ENCODE measurements at regions not wholly inside any gene's neighbourhood (a gene's known extent, or its start where the extent isn't known, plus 50 kb on each side); places are given as distances from the start of the nearest gene placed in this dataset.

- Histone ChIP-seq H3K4me2 (no peak overlapping the region), H3K27ac (no peak overlapping the region), H3K4me1 (no peaks in the 10 kb centered on the region), H3K9me3 (no peaks in the 10 kb centered on the region), H3K4me3 (no peak overlapping the region)
- CTCF ChIA-PET: no interaction called here
- POLR2A ChIA-PET: no interaction called here
- no peak for TF ChIP-seq RNF2 (IDR thresholded peaks at IDR 0.05; ENCODE audit: borderline replicate concordance, low read depth)
- TF ChIP-seq SMC3 (IDR thresholded peaks at IDR 0.05): no peak
- no peak for TF ChIP-seq FOXS1 (CRISPR knock-in tag; IDR thresholded peaks at IDR 0.05)
- TF ChIP-seq, protein P1, sequence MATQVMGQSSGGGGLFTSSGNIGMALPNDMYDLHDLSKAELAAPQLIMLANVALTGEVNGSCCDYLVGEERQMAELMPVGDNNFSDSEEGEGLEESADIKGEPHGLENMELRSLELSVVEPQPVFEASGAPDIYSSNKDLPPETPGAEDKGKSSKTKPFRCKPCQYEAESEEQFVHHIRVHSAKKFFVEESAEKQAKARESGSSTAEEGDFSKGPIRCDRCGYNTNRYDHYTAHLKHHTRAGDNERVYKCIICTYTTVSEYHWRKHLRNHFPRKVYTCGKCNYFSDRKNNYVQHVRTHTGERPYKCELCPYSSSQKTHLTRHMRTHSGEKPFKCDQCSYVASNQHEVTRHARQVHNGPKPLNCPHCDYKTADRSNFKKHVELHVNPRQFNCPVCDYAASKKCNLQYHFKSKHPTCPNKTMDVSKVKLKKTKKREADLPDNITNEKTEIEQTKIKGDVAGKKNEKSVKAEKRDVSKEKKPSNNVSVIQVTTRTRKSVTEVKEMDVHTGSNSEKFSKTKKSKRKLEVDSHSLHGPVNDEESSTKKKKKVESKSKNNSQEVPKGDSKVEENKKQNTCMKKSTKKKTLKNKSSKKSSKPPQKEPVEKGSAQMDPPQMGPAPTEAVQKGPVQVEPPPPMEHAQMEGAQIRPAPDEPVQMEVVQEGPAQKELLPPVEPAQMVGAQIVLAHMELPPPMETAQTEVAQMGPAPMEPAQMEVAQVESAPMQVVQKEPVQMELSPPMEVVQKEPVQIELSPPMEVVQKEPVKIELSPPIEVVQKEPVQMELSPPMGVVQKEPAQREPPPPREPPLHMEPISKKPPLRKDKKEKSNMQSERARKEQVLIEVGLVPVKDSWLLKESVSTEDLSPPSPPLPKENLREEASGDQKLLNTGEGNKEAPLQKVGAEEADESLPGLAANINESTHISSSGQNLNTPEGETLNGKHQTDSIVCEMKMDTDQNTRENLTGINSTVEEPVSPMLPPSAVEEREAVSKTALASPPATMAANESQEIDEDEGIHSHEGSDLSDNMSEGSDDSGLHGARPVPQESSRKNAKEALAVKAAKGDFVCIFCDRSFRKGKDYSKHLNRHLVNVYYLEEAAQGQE (IDR thresholded peaks at IDR 0.05): no peak
- no peak for TF ChIP-seq POLR2A (IDR thresholded peaks at IDR 0.05; ENCODE audit: low read length)
- no peak for TF ChIP-seq ZC3H11A (IDR thresholded peaks at IDR 0.05)
- TF ChIP-seq HDAC2 (IDR thresholded peaks at IDR 0.05): no peak
- TF ChIP-seq, protein P2, sequence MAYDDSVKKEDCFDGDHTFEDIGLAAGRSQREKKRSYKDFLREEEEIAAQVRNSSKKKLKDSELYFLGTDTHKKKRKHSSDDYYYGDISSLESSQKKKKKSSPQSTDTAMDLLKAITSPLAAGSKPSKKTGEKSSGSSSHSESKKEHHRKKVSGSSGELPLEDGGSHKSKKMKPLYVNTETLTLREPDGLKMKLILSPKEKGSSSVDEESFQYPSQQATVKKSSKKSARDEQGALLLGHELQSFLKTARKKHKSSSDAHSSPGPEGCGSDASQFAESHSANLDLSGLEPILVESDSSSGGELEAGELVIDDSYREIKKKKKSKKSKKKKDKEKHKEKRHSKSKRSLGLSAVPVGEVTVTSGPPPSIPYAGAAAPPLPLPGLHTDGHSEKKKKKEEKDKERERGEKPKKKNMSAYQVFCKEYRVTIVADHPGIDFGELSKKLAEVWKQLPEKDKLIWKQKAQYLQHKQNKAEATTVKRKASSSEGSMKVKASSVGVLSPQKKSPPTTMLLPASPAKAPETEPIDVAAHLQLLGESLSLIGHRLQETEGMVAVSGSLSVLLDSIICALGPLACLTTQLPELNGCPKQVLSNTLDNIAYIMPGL (CRISPR knock-in tag; IDR thresholded peaks at IDR 0.05; ENCODE audit: borderline replicate concordance): no peak
- TF ChIP-seq CHD4 (IDR thresholded peaks at IDR 0.05; ENCODE audit: borderline replicate concordance): no peak
- TF ChIP-seq KDM5A (IDR thresholded peaks at IDR 0.05): no peak
- no peak for TF ChIP-seq RAD21 (conservative IDR thresholded peaks at IDR 0.05 in 1 of 2, IDR thresholded peaks at IDR 0.05 in 1 of 2)
- TF ChIP-seq HOXA7 (CRISPR knock-in tag; IDR thresholded peaks at IDR 0.05): no peak
- no peak for TF ChIP-seq BHLHE40 (IDR thresholded peaks at IDR 0.05; ENCODE audit: low read depth, low read length)
- no peak for TF ChIP-seq MYC (IDR thresholded peaks at IDR 0.05; ENCODE audit: borderline replicate concordance, low read length)
- TF ChIP-seq NR3C1 (IDR thresholded peaks at IDR 0.05): no peak
- TF ChIP-seq, protein P3, sequence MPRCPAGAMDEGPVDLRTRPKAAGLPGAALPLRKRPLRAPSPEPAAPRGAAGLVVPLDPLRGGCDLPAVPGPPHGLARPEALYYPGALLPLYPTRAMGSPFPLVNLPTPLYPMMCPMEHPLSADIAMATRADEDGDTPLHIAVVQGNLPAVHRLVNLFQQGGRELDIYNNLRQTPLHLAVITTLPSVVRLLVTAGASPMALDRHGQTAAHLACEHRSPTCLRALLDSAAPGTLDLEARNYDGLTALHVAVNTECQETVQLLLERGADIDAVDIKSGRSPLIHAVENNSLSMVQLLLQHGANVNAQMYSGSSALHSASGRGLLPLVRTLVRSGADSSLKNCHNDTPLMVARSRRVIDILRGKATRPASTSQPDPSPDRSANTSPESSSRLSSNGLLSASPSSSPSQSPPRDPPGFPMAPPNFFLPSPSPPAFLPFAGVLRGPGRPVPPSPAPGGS (IDR thresholded peaks at IDR 0.05): no peak
- ATAC-seq (no peak), DNase-seq (ENCODE audit: low read depth in 1 of 2, low spot score in 1 of 2) (no peak), FAIRE-seq (no peak)
Observed at GRCh38 chr3:67964596-67964995, 310.2 kb upstream of the SUCLG2 start.

DNA sequence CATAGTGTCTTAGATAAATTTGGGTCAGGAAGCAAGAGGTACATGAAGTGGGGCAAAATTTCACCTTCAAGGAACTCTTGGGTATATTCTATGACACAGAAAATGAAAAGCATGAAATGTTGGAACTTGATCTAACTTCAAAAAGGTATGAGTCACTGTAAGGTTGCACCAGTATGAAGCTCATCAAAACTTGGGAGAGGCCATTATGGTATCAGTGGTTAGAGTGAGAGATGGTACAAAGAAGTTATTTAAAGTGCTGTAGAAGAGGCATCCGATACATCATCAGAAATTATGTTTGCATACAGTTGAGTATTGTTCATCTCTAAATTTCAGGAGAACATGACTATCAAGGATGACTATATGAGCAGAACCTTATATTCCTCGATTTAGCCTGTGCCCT, 302.9 kb upstream of the SUCLG2 start:
- H3K9me3 ChIP-seq: no peaks in the 10 kb centered on the region
- ATAC-seq (no peak), DNase-seq (ENCODE audit: low read depth in 1 of 2, low spot score in 1 of 2) (no peak), FAIRE-seq (no peak)
- H3K4me2 ChIP-seq: no peak overlapping the region
- H3K27ac ChIP-seq: no peak overlapping the region
- H3K4me3 ChIP-seq: no peak overlapping the region
- 0% methylated on average over 2 of the region's 2 CpGs for WGBS (ENCODE audit: missing lambda C conversion rate)
- POLR2A ChIA-PET: no interaction called here
- CTCF ChIA-PET: no interaction called here
- H3K4me1 ChIP-seq: no peaks in the 10 kb centered on the region
- TF ChIP-seq, protein P4, sequence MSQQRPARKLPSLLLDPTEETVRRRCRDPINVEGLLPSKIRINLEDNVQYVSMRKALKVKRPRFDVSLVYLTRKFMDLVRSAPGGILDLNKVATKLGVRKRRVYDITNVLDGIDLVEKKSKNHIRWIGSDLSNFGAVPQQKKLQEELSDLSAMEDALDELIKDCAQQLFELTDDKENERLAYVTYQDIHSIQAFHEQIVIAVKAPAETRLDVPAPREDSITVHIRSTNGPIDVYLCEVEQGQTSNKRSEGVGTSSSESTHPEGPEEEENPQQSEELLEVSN (IDR thresholded peaks at IDR 0.05; ENCODE audit: borderline replicate concordance, low read depth): no peak
- TF ChIP-seq, protein P5, sequence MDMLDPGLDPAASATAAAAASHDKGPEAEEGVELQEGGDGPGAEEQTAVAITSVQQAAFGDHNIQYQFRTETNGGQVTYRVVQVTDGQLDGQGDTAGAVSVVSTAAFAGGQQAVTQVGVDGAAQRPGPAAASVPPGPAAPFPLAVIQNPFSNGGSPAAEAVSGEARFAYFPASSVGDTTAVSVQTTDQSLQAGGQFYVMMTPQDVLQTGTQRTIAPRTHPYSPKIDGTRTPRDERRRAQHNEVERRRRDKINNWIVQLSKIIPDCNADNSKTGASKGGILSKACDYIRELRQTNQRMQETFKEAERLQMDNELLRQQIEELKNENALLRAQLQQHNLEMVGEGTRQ (IDR thresholded peaks at IDR 0.05): no peak
- TF ChIP-seq MYC (IDR thresholded peaks at IDR 0.05; ENCODE audit: borderline replicate concordance, low read length) (no peak), JUN (IDR thresholded peaks at IDR 0.05) (no peak), HEYL (CRISPR knock-in tag; IDR thresholded peaks at IDR 0.05) (no peak), CHD4 (IDR thresholded peaks at IDR 0.05; ENCODE audit: borderline replicate concordance) (no peak), FOSB (CRISPR knock-in tag; IDR thresholded peaks at IDR 0.05) (no peak), HDAC2 (IDR thresholded peaks at IDR 0.05) (no peak), ESRRA (IDR thresholded peaks at IDR 0.05; ENCODE audit: borderline replicate concordance, low read length) (no peak), HOXB5 (CRISPR knock-in tag; IDR thresholded peaks at IDR 0.05) (no peak)
- TF ChIP-seq, protein P6, sequence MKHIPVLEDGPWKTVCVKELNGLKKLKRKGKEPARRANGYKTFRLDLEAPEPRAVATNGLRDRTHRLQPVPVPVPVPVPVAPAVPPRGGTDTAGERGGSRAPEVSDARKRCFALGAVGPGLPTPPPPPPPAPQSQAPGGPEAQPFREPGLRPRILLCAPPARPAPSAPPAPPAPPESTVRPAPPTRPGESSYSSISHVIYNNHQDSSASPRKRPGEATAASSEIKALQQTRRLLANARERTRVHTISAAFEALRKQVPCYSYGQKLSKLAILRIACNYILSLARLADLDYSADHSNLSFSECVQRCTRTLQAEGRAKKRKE (CRISPR knock-in tag; IDR thresholded peaks at IDR 0.05; ENCODE audit: low read depth): no peak
- TF ChIP-seq, protein P7, sequence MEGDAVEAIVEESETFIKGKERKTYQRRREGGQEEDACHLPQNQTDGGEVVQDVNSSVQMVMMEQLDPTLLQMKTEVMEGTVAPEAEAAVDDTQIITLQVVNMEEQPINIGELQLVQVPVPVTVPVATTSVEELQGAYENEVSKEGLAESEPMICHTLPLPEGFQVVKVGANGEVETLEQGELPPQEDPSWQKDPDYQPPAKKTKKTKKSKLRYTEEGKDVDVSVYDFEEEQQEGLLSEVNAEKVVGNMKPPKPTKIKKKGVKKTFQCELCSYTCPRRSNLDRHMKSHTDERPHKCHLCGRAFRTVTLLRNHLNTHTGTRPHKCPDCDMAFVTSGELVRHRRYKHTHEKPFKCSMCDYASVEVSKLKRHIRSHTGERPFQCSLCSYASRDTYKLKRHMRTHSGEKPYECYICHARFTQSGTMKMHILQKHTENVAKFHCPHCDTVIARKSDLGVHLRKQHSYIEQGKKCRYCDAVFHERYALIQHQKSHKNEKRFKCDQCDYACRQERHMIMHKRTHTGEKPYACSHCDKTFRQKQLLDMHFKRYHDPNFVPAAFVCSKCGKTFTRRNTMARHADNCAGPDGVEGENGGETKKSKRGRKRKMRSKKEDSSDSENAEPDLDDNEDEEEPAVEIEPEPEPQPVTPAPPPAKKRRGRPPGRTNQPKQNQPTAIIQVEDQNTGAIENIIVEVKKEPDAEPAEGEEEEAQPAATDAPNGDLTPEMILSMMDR (IDR thresholded peaks at IDR 0.05): no peak
- TF ChIP-seq, protein P8, sequence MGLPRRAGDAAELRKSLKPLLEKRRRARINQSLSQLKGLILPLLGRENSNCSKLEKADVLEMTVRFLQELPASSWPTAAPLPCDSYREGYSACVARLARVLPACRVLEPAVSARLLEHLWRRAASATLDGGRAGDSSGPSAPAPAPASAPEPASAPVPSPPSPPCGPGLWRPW (IDR thresholded peaks at IDR 0.05): no peak
- TF ChIP-seq, protein P3 (IDR thresholded peaks at IDR 0.05): no peak

Measured in A549 (cell line).